Esophagus muscularis mucosa (tissue), 4 donors: ENCODE measurements at regions not wholly inside any gene's neighbourhood (a gene's known extent, or its start where the extent isn't known, plus 50 kb on each side); places are given as distances from the start of the nearest gene placed in this dataset.

Experiments used
- DNase-seq: peaks from one replicate; pipeline ENCODE4 v3.0.0-alpha.2; 2017; ENCODE audit errors: extremely low spot score
- H3K27ac ChIP-seq, 4 donors: fragments of 200-600 bp; sonication (generic); replicated peaks in 1 of 4; 1 replicate in 3 of 4; 2 replicates in 1 of 4; pipeline ENCODE4 v1.5.1; 2016 to 2019; ENCODE audit warnings: mild to moderate bottlenecking in 1 of 4
- H3K27me3 ChIP-seq, 4 donors: fragments of 200-600 bp; sonication (generic); one replicate each; pipeline versions ENCODE4 v1.5.1 to v1.6.0; 2016 to 2019
- H3K36me3 ChIP-seq, 4 donors: fragments of 200-600 bp; sonication (generic); one replicate each; pipeline ENCODE4 v1.5.1; 2016 to 2019
- H3K4me1 ChIP-seq, 4 donors: fragments of 200-600 bp; sonication (generic); one replicate each; pipeline ENCODE4 v1.5.1; 2016 to 2019
- H3K4me3 ChIP-seq, 4 donors: fragments of 200-600 bp; sonication (generic); 1 replicate in 2 of 4; 2 replicates in 2 of 4; pipeline ENCODE4 v1.5.1; 2016 to 2019; ENCODE audit warnings: mild to moderate bottlenecking in 4 of 4, moderate library complexity in 1 of 4
- H3K9me3 ChIP-seq, 4 donors: fragments of 200-600 bp; sonication (generic); 1 replicate in 3 of 4; 2 replicates in 1 of 4; pipeline ENCODE4 v1.5.1; 2016 to 2019
- EP300 ChIP-seq: sonication (generic); formaldehyde crosslinking; IDR thresholded peaks from one replicate; pipeline ENCODE4 v1.6.1; 2017; ENCODE audit warnings: antibody characterized with exemption
- POLR2A ChIP-seq: fragments of 450-650 bp; IDR thresholded peaks from one replicate; pipeline ENCODE4 v1.6.1; 2017; ENCODE audit warnings: antibody characterized with exemption, moderate library complexity, mild to moderate bottlenecking, low read depth
- POLR2AphosphoS5 ChIP-seq, 2 donors: sonication (generic); formaldehyde crosslinking; IDR thresholded peaks; one replicate each; pipeline ENCODE4 v1.6.1; 2017; ENCODE audit warnings: antibody characterized with exemption in 2 of 2
- WGBS: methylation state at CpG from one replicate; pipeline ENCODE4 v1.1.5; 2018; 5-methylcytosine and 5-hydroxymethylcytosine counted together
- intact Hi-C: fragments of 100-400 bp; cut with DNase I; formaldehyde crosslinking; loops from one replicate; pipeline ENCODE4 v1.15.1; 2023
- TF ChIP-seq, protein P1 (sequence below), 3 experiments: fragments of 200-600 bp in 2 of 3; fragments of 450-650 bp in 1 of 3; sonication (generic) in 2 of 3; IDR thresholded peaks; one replicate each; pipeline ENCODE4 v1.5.1; 2017 to 2019; ENCODE audit warnings: antibody characterized with exemption in 3 of 3, mild to moderate bottlenecking in 2 of 3, moderate library complexity in 1 of 3

DNA sequence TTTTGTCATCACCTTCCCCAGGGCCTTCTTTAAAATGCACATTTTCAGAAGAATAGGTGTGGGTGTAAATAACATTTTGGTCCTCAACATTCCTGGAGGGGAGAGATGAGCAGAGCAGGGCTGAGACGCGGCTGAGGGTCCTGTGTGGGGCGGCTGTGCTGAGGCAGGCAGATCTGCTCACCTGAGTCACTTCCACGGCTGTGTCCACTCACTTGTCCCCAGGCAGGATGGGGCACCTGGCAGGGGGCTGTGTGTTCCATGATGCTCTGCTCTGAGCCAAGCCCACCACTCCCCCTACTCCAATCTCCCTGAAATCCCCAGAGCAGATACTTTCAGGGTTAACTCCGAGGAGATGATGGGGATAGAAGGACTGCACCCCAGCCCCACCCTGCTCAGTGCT is 93.8 kb downstream of the GLRX3 start:
- no peaks in the 10 kb centered on the region for H3K4me1 ChIP-seq
- H3K27ac ChIP-seq = no peak overlapping the region
- DNase-seq = no peak
- H3K27me3 ChIP-seq = no peaks in the 10 kb centered on the region
- peaks cover 0 to 17% (median 15%) of the 10 kb centered on the region in 4 donors for H3K9me3 ChIP-seq
- no CpG with 5 or more reads among the region's 5 CpGs for WGBS
- TF ChIP-seq EP300 (no peak), POLR2AphosphoS5 (IDR thresholded peaks at IDR 0.05) (no peak), POLR2A (no peak)
- TF ChIP-seq, protein P1, sequence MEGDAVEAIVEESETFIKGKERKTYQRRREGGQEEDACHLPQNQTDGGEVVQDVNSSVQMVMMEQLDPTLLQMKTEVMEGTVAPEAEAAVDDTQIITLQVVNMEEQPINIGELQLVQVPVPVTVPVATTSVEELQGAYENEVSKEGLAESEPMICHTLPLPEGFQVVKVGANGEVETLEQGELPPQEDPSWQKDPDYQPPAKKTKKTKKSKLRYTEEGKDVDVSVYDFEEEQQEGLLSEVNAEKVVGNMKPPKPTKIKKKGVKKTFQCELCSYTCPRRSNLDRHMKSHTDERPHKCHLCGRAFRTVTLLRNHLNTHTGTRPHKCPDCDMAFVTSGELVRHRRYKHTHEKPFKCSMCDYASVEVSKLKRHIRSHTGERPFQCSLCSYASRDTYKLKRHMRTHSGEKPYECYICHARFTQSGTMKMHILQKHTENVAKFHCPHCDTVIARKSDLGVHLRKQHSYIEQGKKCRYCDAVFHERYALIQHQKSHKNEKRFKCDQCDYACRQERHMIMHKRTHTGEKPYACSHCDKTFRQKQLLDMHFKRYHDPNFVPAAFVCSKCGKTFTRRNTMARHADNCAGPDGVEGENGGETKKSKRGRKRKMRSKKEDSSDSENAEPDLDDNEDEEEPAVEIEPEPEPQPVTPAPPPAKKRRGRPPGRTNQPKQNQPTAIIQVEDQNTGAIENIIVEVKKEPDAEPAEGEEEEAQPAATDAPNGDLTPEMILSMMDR (IDR thresholded peaks at IDR 0.05) = no peak
- no peak overlapping the region for H3K4me3 ChIP-seq
- intact Hi-C loops = no loop called here
- H3K36me3 ChIP-seq = no peaks in the 10 kb centered on the region

DNA sequence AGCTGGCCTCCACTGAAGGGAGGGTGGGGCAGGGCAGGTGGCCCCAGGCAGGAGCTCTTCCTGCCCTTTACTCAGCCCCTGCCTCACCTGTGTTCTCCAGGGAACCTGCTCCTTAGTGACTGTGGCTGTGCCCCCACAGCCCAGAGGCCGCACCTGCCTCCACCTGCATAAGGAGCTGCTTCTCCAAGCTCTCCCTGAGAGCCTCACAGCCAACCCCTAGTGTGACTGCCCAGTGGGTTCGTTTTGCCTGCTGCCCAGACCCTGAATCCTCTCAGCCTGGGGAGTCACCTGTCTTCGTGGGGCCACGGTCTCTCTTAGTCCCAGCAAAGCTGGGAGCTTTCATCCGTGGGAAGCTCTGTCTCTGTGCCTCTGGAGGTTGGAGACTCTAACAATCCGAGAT is 94.4 kb downstream of the GLRX3 start:
- Histone ChIP-seq H3K4me3 (no peak overlapping the region), H3K9me3 (peaks cover 0 to 17% (median 15%) of the 10 kb centered on the region in 4 donors), H3K4me1 (no peaks in the 10 kb centered on the region), H3K36me3 (no peaks in the 10 kb centered on the region), H3K27me3 (no peaks in the 10 kb centered on the region), H3K27ac (no peak overlapping the region)
- 83% methylated on average over 4 of the region's 6 CpGs for WGBS
- DNase-seq = no peak
- no peak for TF ChIP-seq POLR2A
- TF ChIP-seq EP300 = no peak
- TF ChIP-seq, protein P1 (IDR thresholded peaks at IDR 0.05) = no peak
- no peak for TF ChIP-seq POLR2AphosphoS5 (IDR thresholded peaks at IDR 0.05)
- intact Hi-C loops = no loop called here

DNA sequence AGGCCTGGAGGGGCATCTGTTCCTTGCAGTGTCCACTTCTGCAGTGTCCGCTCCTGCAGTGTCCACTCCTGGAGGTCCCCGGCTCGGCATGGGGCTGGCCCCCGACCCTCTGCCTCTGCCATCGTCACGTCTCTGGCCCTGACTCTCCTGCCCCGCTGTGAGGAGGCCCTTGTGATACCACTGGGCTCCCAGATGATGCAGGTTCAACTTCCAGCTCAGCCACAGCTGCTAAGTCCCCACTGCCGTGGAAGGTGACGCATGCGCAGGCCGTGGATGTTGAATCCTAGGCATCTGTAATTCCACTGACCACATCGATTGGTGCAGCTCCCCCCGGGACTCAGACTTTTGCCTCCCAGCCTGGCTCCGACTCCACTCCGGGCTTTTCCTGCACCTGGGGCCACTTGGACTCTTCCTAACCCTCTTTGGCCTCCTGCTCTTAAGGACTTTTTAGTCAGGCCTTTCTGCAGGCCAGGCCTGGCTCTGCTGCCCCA is 95.1 kb downstream of the GLRX3 start:
- H3K27me3 ChIP-seq = no peaks in the 10 kb centered on the region
- H3K9me3 ChIP-seq = peaks cover 0 to 17% (median 15%) of the 10 kb centered on the region in 4 donors
- intact Hi-C loops = no loop called here
- 89% methylated on average over 10 of the region's 15 CpGs for WGBS
- TF ChIP-seq POLR2A (no peak), EP300 (no peak), POLR2AphosphoS5 (IDR thresholded peaks at IDR 0.05) (no peak)
- TF ChIP-seq, protein P1 (IDR thresholded peaks at IDR 0.05) = no peak
- no peaks in the 10 kb centered on the region for H3K36me3 ChIP-seq
- H3K4me3 ChIP-seq = no peak overlapping the region
- H3K4me1 ChIP-seq = no peaks in the 10 kb centered on the region
- no peak overlapping the region for H3K27ac ChIP-seq
- DNase-seq = no peak

DNA sequence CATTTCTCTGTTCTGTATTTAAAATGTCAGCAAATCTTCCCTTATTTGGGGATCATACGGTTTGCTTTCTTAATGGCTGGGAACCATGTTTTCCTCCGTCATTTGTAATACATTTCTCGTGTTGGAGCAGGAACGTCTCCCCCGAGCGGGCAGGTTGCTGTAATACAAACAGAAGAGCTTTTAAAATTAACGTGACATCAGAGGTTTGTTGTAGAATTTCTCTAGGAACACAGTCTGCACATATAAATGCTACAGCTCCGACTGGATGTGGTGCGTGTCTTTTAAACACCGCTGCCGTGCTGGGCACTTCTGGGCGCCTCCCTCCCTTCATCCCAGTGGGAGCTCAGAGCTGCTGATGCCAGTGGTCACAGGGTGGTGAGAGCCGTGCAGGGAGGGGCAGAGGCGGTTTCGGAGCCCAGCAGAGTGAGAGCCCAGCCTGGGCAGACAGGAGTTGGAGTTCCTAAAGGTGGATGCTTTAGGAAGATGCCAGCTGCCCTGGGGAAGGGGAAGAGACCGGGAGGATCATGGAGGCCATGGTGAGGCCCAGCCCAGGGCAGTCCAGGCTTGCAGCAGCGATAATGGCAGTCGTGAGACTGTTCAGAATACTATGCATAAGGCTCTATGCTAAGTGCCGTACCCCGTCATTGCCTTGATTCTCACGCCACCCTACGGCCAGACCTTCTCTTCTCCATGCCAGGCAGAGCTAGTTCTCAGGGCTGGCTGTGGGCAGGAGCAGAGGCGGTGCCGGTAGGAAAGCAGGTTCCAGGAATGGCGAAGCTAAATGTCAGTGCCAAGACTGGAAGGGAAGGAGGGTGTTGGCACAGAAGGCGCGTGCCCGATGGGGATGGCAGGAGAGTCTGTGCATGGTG is 96.2 kb downstream of the GLRX3 start:
- no peak overlapping the region for H3K27ac ChIP-seq
- H3K27me3 ChIP-seq = no peaks in the 10 kb centered on the region
- H3K4me3 ChIP-seq = no peak overlapping the region
- intact Hi-C loops = no loop called here
- DNase-seq = no peak
- 82% methylated on average over 27 of the region's 28 CpGs for WGBS
- H3K36me3 ChIP-seq = no peaks in the 10 kb centered on the region
- peaks cover 0 to 11% (median 9%) of the 10 kb centered on the region in 4 donors for H3K9me3 ChIP-seq
- TF ChIP-seq POLR2AphosphoS5 (IDR thresholded peaks at IDR 0.05) = no peak
- TF ChIP-seq, protein P1 (IDR thresholded peaks at IDR 0.05) = no peak
- no peak for TF ChIP-seq EP300
- no peak for TF ChIP-seq POLR2A
- no peaks in the 10 kb centered on the region for H3K4me1 ChIP-seq
